B cell (primary cell): ENCODE measurements at regions not wholly inside any gene's neighbourhood (a gene's known extent, or its start where the extent isn't known, plus 50 kb on each side); places are given as distances from the start of the nearest gene placed in this dataset.

Experiments used
- CTCF ChIP-seq: fragments of 200-600 bp; IDR thresholded peaks from one replicate; pipeline ENCODE4 v1.8.0; 2022; ENCODE audit warnings: antibody characterized with exemption, mild to moderate bottlenecking
- EZH2 ChIP-seq: IDR thresholded peaks from 2 replicates; pipeline ENCODE4 v1.6.1; 2012; ENCODE audit warnings: borderline replicate concordance, low read depth, mild to moderate bottlenecking, moderate library complexity, low read length; ENCODE audit not compliant: insufficient read depth, poor library complexity, severe bottlenecking

- TF ChIP-seq CTCF (no peak), EZH2 (no peak)
Measured at GRCh38 chr12:74776378-74776777, 238.7 kb downstream of the ATXN7L3B start.
